ENCODE measurements at regions not wholly inside any gene's neighbourhood (a gene's known extent, or its start where the extent isn't known, plus 50 kb on each side); places are given as distances from the start of the nearest gene placed in this dataset.

- no peaks in the 10 kb centered on the region for H3K36me3 Mint-ChIP-seq
- H3K9me3 Mint-ChIP-seq = peaks cover 0 to 1% (median 0%) of the 10 kb centered on the region in 6 donors
- no peak for DNase-seq
- H3K4me1 Mint-ChIP-seq = peaks cover 9 to 10% of the 10 kb centered on the region in 2 donors
- no peak overlapping the region for H3K27ac Mint-ChIP-seq
- no peak overlapping the region for H3K4me3 Mint-ChIP-seq
- peaks cover 3 to 5% (median 3%) of the 10 kb centered on the region in 3 donors for H3K27me3 Mint-ChIP-seq (ENCODE audit: low read depth in 3 of 3)
These were observed 51.7 kb upstream of the ACVR2A start for GRCh38 chr2:147792966-147793617.

DNA sequence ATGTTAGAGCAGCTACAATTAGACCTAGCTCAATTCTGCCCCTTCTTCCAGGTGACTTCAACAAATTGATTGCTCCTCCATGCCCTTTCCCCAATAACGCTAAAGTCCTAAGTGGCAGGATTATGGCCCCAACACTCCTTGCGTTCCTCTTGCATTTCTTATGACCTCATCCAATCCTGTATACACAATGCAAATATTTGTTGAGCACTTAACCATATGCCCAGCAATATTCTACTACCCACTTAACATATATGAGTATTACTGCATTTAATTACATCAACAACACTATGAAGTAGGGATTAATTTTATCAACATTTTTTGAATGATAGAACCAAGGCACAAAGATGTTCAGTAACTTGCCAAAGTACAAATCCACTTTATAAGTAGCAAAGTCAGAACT, 54.2 kb upstream of the ACVR2A start:
- Mint-ChIP-seq H3K36me3 (no peaks in the 10 kb centered on the region), H3K9me3 (peaks cover 0 to 1% (median 0%) of the 10 kb centered on the region in 6 donors), H3K27ac (no peak overlapping the region), H3K4me3 (no peak overlapping the region), H3K4me1 (peaks cover 0 to 5% of the 10 kb centered on the region in 2 donors), H3K27me3 (ENCODE audit: low read depth in 3 of 3) (peaks cover 3% of the 10 kb centered on the region in 3 donors)
- no peak for DNase-seq

GRCh38 chr2:147789720-147790119, 55.1 kb upstream of the ACVR2A start:
- DNase-seq = no peak
- Mint-ChIP-seq H3K27me3 (ENCODE audit: low read depth in 3 of 3) (peaks cover 3% of the 10 kb centered on the region in 3 donors), H3K4me1 (peaks cover 0 to 5% of the 10 kb centered on the region in 2 donors), H3K9me3 (peaks cover 0 to 1% (median 0%) of the 10 kb centered on the region in 6 donors), H3K36me3 (no peaks in the 10 kb centered on the region), H3K27ac (no peak overlapping the region), H3K4me3 (no peak overlapping the region)

DNA sequence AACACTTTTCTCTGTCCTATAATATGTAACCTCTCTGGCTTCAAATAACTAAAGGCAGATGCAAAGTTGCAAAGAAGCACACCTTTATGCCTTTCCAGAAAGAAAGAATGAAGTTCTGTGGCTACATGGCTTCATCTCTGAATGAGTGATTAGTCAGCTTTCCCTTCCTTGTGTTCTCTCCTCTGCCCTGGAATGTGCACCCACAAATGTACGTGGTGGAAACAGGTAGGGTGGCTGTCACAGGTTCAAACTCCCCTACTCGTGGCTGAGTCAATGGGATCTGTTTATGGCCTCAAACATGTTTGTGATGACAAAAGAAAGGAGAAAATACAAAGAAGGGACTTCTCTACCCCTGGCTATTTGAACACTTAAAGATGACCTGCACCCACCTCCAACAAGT, 55.5 kb upstream of the ACVR2A start:
- H3K36me3 Mint-ChIP-seq = no peaks in the 10 kb centered on the region
- peaks cover 0 to 1% (median 0%) of the 10 kb centered on the region in 6 donors for H3K9me3 Mint-ChIP-seq
- no peak for DNase-seq
- H3K27ac Mint-ChIP-seq = no peak overlapping the region
- peaks cover 0 to 5% of the 10 kb centered on the region in 2 donors for H3K4me1 Mint-ChIP-seq
- no peak overlapping the region for H3K4me3 Mint-ChIP-seq
- peaks cover 3% of the 10 kb centered on the region in 3 donors for H3K27me3 Mint-ChIP-seq (ENCODE audit: low read depth in 3 of 3)

- no peak overlapping the region for H3K4me3 Mint-ChIP-seq
- no peak for DNase-seq
- no peaks in the 10 kb centered on the region for H3K36me3 Mint-ChIP-seq
- H3K27me3 Mint-ChIP-seq (ENCODE audit: low read depth in 3 of 3) = peaks cover 0 to 3% (median 0%) of the 10 kb centered on the region in 3 donors
- H3K9me3 Mint-ChIP-seq = peaks cover 0 to 3% (median 0%) of the 10 kb centered on the region in 6 donors
- no peak overlapping the region for H3K27ac Mint-ChIP-seq
- H3K4me1 Mint-ChIP-seq = peaks cover 0 to 5% of the 10 kb centered on the region in 2 donors
These were observed 62.5 kb upstream of the ACVR2A start for GRCh38 chr2:147782141-147782930.

DNA sequence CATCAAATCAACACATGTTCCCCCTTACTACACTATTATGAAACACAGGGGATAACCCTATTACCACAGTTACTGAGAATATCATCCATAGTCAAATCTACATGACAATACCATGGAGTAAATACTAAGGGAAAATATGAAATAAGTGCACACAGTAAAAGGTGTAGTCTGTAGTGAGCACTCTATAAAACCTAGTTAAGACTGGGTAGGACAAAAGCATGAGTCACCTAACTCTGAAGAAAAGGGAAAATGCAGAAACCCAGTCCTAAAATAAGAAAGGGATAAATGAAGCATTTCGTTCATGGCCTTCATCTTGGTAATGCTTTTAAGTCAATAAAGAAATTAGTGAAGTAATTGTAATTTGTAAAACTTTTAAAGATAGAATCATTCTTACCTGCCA, 65.4 kb upstream of the ACVR2A start:
- Mint-ChIP-seq H3K27me3 (ENCODE audit: low read depth in 3 of 3) (peaks cover 0 to 3% (median 0%) of the 10 kb centered on the region in 3 donors), H3K27ac (no peak overlapping the region), H3K4me3 (no peak overlapping the region), H3K36me3 (no peaks in the 10 kb centered on the region), H3K9me3 (peaks cover 0 to 3% (median 0%) of the 10 kb centered on the region in 6 donors), H3K4me1 (no peaks in the 10 kb centered on the region)
- no peak for DNase-seq

DNA sequence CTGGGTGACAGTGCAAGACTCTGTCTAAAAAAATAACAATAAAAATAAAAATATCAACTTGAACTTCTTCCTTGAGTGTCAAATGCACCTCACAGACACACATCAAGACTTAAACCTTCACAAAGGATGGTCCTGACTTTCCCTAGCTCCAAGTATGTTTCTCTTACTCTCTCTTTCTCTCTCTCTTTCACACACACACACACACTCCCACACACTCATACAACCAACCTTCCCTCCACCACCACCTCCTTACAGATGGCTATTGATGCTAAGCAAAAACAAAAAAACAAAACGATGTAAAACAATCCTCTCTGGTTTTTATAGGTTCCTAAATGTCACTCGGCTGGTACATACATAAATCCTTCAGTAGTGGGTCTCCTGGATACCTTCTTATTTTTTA, 67.4 kb upstream of the ACVR2A start:
- no peak for DNase-seq
- Mint-ChIP-seq H3K36me3 (no peaks in the 10 kb centered on the region), H3K27me3 (ENCODE audit: low read depth in 3 of 3) (peaks cover 0 to 3% (median 2%) of the 10 kb centered on the region in 3 donors), H3K4me3 (no peak overlapping the region), H3K9me3 (peaks cover 0 to 2% (median 0%) of the 10 kb centered on the region in 6 donors), H3K4me1 (no peaks in the 10 kb centered on the region), H3K27ac (no peak overlapping the region)

DNA sequence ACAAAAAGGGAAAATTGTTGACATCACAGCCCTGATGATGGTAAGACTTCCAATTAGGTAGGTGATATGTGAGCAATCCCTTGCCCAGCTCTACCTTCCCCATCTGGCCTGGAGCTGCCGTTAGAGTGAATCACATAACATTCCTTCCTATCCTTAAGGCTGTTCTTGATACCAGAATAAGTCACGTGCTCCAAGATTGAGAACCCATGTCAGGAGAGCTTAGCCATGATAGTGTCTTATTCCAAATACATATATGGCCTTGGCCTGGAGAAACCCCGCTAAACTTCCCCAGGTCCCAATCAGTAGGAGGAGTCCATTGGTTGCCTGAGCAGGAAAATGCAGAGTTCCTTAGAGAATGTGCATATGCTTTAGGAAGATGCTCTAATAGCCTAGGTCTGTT, 70.0 kb upstream of the ACVR2A start:
- no peak for DNase-seq
- Mint-ChIP-seq H3K9me3 (peaks cover 0 to 4% (median 0%) of the 10 kb centered on the region in 6 donors), H3K36me3 (no peaks in the 10 kb centered on the region), H3K27me3 (ENCODE audit: low read depth in 3 of 3) (peaks cover 0 to 2% (median 2%) of the 10 kb centered on the region in 3 donors), H3K27ac (no peak overlapping the region), H3K4me1 (no peaks in the 10 kb centered on the region), H3K4me3 (no peak overlapping the region)

GRCh38 chr2:147773479-147773878, 71.3 kb upstream of the ACVR2A start:
- Mint-ChIP-seq H3K4me3 (no peak overlapping the region), H3K9me3 (peaks cover 0 to 4% (median 0%) of the 10 kb centered on the region in 6 donors), H3K27me3 (ENCODE audit: low read depth in 3 of 3) (peaks cover 0 to 2% (median 0%) of the 10 kb centered on the region in 3 donors), H3K4me1 (no peaks in the 10 kb centered on the region), H3K36me3 (no peaks in the 10 kb centered on the region), H3K27ac (no peak overlapping the region)
- no peak for DNase-seq

DNA sequence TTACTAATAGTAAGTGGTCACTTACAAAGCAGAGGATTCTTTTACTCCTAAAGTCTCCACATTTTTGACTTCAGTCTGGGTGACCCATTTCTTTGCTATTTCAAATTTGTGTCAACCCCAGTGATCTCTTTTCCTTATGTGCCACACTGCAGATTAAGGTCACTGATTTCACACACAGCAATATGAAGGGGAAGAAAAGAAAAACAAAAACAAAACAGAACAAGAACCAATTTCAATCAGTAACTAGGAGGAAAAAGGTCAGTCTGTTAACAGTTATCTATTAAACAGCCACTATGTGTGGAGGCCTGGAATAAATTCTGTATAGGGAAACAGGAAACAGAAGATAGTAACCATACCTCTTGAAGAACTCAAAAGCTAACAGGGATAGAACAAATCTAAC, 72.0 kb upstream of the ACVR2A start:
- H3K9me3 Mint-ChIP-seq = peaks cover 0 to 4% (median 0%) of the 10 kb centered on the region in 6 donors
- no peak overlapping the region for H3K27ac Mint-ChIP-seq
- no peaks in the 10 kb centered on the region for H3K36me3 Mint-ChIP-seq
- peaks cover 0 to 3% (median 2%) of the 10 kb centered on the region in 3 donors for H3K27me3 Mint-ChIP-seq (ENCODE audit: low read depth in 3 of 3)
- H3K4me1 Mint-ChIP-seq = no peaks in the 10 kb centered on the region
- no peak for DNase-seq
- H3K4me3 Mint-ChIP-seq = no peak overlapping the region

- no peaks in the 10 kb centered on the region for H3K4me1 Mint-ChIP-seq
- no peak for DNase-seq
- no peaks in the 10 kb centered on the region for H3K36me3 Mint-ChIP-seq
- peaks cover 0 to 4% (median 1%) of the 10 kb centered on the region in 6 donors for H3K9me3 Mint-ChIP-seq
- no peak overlapping the region for H3K27ac Mint-ChIP-seq
- peaks cover 0 to 3% (median 0%) of the 10 kb centered on the region in 3 donors for H3K27me3 Mint-ChIP-seq (ENCODE audit: low read depth in 3 of 3)
- no peak overlapping the region for H3K4me3 Mint-ChIP-seq
These were observed 81.0 kb upstream of the ACVR2A start for GRCh38 chr2:147763861-147764260.

DNA sequence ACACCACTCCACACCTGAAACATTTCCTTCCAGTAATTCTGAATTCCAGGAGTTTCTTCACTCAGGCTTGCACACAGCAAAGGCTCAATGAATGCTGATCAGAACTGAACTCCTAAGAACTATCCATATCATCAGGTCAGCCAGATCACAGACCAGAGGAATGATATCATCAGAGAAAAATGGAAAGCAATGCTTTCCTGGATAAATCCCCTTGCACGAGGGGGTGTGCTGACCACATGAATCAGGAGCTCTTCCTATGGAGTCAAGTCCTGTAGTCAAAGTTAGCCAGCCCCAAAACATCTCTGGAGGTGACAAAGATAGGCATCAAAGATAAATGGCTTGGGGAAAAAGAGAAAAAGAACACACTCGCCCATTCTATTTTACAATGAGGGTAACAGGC, 83.8 kb upstream of the ACVR2A start:
- Mint-ChIP-seq H3K4me1 (no peaks in the 10 kb centered on the region), H3K36me3 (no peaks in the 10 kb centered on the region), H3K4me3 (no peak overlapping the region), H3K27me3 (ENCODE audit: low read depth in 3 of 3) (peaks cover 0 to 1% (median 0%) of the 10 kb centered on the region in 3 donors), H3K27ac (no peak overlapping the region), H3K9me3 (peaks cover 0 to 1% (median 0%) of the 10 kb centered on the region in 6 donors)
- no peak for DNase-seq

- no peaks in the 10 kb centered on the region for H3K36me3 Mint-ChIP-seq
- H3K9me3 Mint-ChIP-seq = no peaks in the 10 kb centered on the region
- no peak overlapping the region for H3K27ac Mint-ChIP-seq
These were observed 85.3 kb upstream of the ACVR2A start for GRCh38 chr2:147759536-147759935.

DNA sequence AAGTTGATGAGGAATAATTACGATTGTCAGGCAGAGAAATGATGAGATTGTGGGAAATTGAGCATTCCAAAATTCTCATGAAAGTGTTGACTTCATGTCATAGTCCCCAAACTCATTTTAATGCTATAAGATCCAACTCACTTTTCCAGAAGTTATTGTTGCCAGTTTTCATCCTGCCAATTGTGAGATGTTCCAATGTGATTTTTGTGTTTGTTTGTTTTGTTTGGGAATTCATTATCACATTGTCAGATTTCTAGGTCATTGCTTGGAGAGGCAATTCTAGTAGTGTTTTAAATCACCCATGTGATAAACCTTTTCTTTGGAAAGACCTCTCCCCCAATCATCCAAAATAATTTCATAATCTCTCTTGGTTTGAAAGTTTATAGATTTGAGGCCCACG, 86.0 kb upstream of the ACVR2A start:
- H3K4me1 Mint-ChIP-seq = no peaks in the 10 kb centered on the region
- H3K36me3 Mint-ChIP-seq = no peaks in the 10 kb centered on the region
- peaks cover 0 to 5% (median 1%) of the 10 kb centered on the region in 3 donors for H3K27me3 Mint-ChIP-seq (ENCODE audit: low read depth in 3 of 3)
- no peaks in the 10 kb centered on the region for H3K9me3 Mint-ChIP-seq
- H3K4me3 Mint-ChIP-seq = no peak overlapping the region
- H3K27ac Mint-ChIP-seq = no peak overlapping the region
- DNase-seq = no peak

More at GRCh38 chr2:147759536-147759935, 85.3 kb upstream of the ACVR2A start:
- Mint-ChIP-seq H3K4me3 (no peak overlapping the region), H3K4me1 (no peaks in the 10 kb centered on the region), H3K27me3 (ENCODE audit: low read depth in 3 of 3) (peaks cover 0 to 5% (median 1%) of the 10 kb centered on the region in 3 donors)
- DNase-seq = no peak
